HG02623 (cell line): ENCODE measurements at regions not wholly inside any gene's neighbourhood (a gene's known extent, or its start where the extent isn't known, plus 50 kb on each side); places are given as distances from the start of the nearest gene placed in this dataset.
A peak's percentile ranks its signal among the peaks of the same experiment; 100 is the strongest.
"Not testable (repeated sequence)": the region's sequence is repeated elsewhere in the genome, so short reads cannot be mapped to it uniquely, and the experiment has no call there.

Experiments
- ATAC-seq: cut with Tn5 transposase; IDR thresholded peaks from one replicate; pipeline ENCODE4 v1.9.1; 2021; ENCODE audit warnings: moderate library complexity; ENCODE audit not compliant: unreplicated experiment

GRCh38 chr2:224650815-224651439 lies 65.2 kb downstream of the CCDC195 start:
- ATAC-seq: no peak

DNA sequence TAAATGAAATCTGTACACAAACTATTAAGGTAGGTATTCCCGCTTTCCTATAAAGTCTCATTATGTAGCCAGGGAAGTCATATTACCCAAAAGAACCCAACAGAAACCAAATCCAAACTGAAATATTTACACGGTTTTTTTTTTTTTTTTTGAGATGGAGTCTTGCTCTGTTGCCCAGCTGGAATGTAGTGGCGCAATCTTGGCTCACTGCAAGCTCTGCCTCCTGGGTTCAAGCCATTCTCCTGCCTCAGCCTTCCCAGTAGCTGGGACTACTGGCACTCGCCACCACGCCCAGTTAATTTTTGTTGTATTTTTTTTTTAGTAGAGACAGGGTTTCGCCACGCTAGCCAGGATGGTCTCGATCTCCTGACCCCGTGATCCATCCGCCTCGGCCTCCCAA lies 62.5 kb upstream of the CUL3 start:
- ATAC-seq: not testable (repeated sequence)

DNA sequence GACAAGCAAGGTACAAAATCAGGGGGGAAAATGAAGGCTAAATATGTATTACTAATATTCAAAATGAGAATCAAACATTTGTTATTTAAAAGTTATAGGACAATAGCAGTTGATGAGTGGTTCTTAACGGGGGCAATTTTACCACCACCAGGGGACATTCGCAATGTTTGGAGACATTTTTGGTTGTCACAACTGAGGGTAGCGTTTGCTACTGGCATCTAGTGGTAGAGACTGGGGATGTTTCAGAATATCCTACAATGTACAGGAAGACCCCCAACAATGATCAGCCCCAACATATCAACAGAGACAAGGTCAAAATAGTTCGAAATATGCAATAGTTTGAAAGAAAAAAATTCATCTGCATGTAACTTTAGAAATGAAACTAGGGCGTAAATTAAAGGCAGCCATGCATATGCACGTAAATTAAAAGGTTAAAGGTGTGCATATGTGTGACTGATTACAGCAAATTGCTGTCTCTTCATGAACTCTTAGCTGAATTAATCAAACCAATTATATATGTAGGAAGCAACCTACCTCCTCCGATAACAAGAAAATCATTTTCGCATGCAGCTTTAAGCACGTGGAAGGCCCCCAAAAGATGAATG lies 61.2 kb upstream of the CUL3 start:
- peak; percentile 49 for ATAC-seq

GRCh38 chr2:224645722-224646121 lies 60.6 kb upstream of the CUL3 start:
- no peak for ATAC-seq

DNA sequence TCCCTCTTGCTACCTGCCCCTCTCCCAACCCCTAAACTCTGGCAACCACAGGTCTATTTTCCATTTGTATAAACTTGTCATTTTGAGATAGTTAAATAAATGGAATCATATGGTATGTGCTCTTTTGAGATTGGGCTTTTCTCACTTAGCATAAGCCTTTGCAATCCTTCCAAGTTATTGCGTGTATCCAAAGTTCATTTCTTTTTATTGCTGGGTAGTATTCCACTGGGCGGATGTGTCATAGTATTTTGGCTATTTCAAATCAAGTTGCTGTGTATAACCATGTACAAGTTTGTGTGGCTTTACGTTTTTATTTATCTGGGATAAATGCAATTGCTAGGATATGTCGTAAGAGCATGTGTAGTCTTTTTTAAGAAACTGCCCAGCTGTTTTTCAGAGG lies 55.5 kb upstream of the CUL3 start:
- ATAC-seq: no peak

- peak; percentile 90 for ATAC-seq
Measured at GRCh38 chr2:224638301-224638823, 53.2 kb upstream of the CUL3 start.
